SK-MEL-5 (cell line): ENCODE measurements at regions not wholly inside any gene's neighbourhood (a gene's known extent, or its start where the extent isn't known, plus 50 kb on each side); places are given as distances from the start of the nearest gene placed in this dataset.

Source experiments
- DNase-seq: peaks from one replicate; pipeline ENCODE4 v3.0.0-alpha.2; 2016; ENCODE audit warnings: low read depth, low spot score
- in situ Hi-C: cut with HindIII; loops from 2 replicates; pipeline ENCODE4 v1.10.0; 2016; ENCODE audit warnings: low sequenced_read_pairs, high pct_unique_total_duplicates, low pct_unique_long_range_greater_than_20kb

DNA sequence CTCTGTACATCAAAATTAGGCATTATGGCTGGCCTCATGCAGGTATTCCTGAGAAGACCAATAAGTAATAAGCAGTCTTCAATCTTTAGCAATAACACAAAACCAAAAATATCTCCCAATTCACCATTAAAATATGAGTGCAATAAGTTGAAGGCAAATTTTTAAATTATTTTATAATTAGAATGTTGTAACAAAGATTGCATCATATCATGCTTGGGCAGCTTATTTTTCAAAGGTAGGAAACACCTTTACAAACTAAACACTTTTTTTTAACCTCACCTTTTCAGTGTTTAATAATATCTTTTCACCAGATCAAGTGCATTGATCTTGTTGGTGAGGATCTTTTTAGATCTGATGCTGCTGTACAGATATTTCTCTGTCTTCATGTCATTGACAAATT lies 592.9 kb upstream of the PITX2 start:
- no peak for DNase-seq
- in situ Hi-C loops, result no loop called here

GRCh38 chr4:111216791-111217190 lies 593.9 kb upstream of the PITX2 start:
- in situ Hi-C loops, result no loop called here

DNA sequence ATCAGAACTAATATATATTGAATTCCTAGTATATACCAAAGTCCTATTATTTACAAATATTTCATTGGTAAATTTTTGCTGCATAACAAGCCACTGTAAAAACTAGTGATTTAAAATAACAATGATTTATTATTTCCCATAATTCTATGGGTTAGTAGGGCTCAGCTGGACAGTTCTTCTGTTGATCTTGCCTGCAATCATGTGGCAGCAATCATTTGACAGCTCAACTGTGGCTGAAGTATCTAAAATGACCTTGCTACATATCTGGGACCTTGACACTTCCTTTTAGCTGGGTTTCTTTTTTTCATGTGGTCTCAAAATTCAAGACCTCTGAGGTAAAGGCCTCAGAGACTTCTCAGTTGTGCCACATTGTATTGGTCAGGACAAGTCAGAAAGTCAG lies 598.5 kb upstream of the PITX2 start:
- in situ Hi-C loops, result no loop called here
- no peak for DNase-seq

More at GRCh38 chr4:111216791-111217190, 593.9 kb upstream of the PITX2 start:
- DNase-seq, result no peak

DNA sequence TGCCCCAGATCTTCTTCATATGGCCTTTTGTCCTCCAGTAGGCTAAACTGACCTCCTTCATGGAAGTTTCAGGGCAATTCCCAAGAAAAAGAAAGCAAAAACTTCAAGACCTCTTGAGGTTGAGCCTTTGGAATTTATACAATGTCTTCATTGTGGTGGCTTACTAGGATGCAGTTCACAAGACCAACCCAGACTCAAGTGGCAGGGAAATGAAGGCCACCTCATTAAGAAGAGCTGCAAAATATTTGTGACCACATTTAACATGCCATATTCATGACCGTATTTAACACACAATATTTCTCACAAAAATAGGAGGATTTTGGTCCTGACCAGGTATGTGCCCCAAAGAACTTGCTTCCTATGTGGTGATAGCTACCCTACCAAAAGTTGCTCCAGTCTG lies 605.5 kb upstream of the PITX2 start:
- in situ Hi-C loops, result no loop called here
- DNase-seq, result no peak

GRCh38 chr4:111228874-111229273 lies 606.0 kb upstream of the PITX2 start:
- in situ Hi-C loops, result no loop called here
- DNase-seq, result no peak

DNA sequence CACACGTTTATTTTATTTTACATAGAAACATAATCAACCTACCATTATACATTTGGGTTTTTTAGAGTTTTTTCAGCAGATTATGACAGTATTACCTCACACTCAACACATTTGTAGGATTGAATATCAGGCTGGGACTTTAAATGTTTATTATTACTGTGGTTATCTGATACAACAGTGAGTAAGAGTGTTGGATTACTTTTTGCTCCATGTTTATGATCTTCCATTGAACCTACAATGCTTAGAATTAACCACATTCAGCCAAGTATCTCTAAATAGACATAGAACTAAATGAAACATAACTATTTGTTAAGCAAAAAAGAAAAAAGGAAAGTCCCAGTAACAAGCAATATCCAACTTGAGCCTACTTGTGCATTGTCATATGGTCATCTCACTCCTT lies 607.4 kb upstream of the PITX2 start:
- in situ Hi-C loops, result no loop called here

DNA sequence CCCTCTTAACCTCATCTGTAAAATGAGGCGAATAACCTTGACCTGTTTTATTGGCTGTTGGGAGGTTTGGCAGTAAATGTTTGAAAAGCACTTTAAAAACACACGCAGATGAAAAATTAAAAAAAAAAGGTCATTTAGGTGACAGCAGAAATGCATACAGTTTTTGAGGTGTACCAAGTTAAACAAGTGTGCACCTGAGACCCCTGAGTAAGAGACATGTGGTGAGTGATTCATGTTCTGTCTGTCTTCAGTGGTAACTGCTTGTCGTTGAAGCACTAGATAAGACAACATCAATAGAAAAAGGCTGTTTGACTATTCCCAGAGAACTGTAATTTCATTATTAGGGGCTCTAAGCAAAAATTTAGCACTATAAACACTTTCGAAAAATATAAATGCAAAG lies 608.4 kb upstream of the PITX2 start:
- no peak for DNase-seq
- in situ Hi-C loops, result no loop called here

More for the DNA sequence above, 607.4 kb upstream of the PITX2 start:
- no peak for DNase-seq

DNA sequence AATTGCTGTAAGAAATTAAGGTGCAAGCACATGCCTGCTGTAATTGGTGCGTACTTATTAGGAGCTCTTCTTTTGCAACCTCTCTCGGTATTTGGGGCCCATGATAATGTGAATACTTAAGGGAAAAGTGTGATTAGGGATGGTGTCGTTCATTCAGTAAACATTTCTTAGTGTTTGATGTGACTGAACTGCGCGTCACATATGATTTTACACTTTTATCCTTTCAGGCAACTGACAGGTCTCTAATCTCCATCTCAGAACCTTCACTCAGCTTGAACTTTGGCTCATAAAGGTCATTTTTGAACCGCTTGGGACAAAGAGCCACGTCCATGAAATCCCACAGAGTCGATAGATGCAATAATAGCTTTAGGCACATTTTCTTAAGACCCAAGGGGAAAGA lies 612.1 kb upstream of the PITX2 start:
- in situ Hi-C loops, result no loop called here
- DNase-seq, result no peak

- in situ Hi-C loops, result no loop called here
- DNase-seq, result no peak
Observed at GRCh38 chr4:111263836-111264235, 641.0 kb upstream of the PITX2 start.

DNA sequence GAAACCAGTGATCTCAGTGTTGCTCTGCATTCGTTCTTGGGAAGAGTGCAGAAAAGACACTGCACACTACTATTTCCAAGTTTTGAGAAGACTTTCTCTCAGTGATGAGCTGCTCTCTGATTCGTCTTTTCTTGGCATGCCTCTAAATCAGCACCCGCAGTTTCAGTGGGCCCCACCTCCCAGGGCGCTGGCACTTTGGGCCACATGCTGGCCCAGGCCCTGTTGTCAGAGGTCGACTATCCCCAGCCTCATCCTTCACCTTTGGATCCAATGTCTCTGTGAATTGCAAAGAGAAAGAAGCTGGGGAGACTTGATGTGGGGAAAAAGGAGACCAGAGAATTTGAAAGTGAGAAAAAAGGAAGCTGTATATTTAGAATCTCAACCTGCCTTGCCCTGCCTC lies 644.1 kb upstream of the PITX2 start:
- in situ Hi-C loops, result no loop called here
- DNase-seq, result no peak

DNA sequence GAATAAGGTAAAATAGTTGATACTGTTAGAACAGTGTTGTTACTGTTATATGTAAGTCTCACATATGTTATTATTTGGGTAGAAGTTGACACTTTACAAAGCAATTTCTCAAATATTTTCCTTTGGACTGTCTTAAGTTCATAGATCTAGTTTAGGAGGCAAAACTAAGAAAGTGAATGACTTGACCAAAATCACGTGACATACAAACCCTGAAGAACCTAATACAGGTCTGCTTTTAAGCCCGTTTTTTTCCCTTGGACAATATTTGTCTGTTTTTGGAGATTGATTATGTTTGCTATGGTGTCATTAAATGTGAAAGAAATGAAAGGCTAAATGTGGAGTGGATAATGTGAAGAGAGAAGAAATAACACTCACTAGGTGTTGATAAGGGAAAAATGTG lies 644.9 kb upstream of the PITX2 start:
- in situ Hi-C loops, result no loop called here
- DNase-seq, result no peak

DNA sequence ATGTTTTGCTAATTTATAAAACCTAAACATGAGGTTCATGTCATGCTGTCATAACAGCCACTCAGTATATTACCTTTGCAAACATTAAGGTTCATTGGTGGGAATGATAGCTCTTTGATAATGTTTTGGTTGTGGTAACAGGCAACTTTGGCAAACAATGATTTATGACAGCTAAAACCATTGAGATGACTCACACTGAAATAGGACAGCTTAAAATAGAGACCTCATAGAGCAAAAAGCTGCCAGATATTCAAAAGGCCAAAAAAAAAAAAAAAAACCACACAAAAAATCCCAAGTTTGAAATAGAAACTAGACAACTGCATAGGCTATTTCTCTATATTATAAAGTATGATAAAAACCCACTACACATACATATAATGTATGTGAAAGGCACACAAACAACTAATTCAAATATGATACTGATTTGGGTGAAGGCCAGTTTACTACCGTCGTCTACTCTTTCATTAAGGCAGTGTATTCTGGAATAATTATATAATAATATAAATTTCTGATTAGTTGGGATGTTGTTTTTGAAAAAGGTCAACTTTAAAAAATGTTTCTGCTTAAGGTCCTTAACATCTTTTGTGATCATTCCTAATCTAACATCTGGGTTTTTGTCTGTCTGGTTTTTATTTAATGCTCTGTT lies 646.0 kb upstream of the PITX2 start:
- in situ Hi-C loops, result no loop called here
- no peak for DNase-seq

DNA sequence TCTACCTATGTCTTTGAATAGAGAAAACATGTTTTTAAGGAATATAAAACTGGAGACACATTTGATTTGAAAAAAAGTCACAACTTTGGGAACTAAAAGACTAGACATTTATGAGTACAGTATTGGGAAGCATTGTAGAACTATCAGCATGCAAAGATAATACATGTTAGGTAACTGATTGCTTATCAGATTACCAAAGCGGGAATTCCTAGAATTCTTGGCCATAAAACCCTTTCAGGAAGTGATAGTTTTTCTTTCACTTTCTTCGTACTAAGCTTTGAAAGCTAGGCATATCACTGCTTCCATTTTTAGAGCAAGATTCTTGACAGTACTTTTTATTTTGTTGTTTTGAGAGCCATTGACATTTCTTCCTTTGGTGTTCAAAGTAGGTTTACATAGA lies 646.6 kb upstream of the PITX2 start:
- no peak for DNase-seq
- in situ Hi-C loops, result no loop called here

DNA sequence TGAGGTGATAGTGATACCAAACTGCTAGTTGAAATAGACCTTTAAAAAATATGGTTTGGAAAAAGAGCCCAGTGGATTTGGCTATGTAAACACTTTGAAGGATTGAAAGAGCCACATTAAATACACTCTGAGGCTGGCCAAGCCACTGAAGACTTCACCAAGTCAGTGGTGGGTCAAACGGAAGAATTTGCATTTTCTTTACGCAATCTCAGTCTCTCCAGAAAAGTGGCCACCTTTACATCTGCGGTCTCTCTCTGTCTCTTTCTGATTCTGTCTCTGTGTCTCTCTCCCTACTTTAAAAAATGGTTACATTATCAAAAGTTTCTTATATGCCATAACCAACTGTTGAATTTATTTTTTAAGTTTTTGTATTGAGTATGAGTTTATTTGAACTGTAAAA lies 651.2 kb upstream of the PITX2 start:
- in situ Hi-C loops, result no loop called here
- no peak for DNase-seq

GRCh38 chr4:111274486-111274885 lies 651.6 kb upstream of the PITX2 start:
- DNase-seq, result no peak
- in situ Hi-C loops, result no loop called here

- in situ Hi-C loops, result no loop called here
- no peak for DNase-seq
Observed at GRCh38 chr4:111281219-111281618, 658.3 kb upstream of the PITX2 start.

DNA sequence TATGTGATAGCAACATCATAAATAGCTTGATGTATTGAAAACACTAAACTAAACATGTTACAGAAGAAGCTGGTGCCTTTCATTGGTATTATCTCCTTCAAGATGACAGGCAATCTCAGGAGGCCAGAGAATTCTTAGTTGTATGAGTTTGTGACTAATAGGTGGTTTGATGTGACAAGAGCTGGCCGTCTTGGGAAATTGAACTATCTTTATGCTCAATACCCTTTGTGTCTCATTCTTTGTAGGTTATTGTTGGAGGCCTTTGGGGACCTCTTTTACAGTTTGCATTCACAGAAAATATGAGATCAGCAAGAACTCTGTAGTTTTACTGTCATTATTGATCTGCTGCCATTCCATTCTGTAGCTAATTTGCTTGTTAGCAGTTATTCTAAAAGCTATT lies 659.2 kb upstream of the PITX2 start:
- in situ Hi-C loops, result no loop called here
- DNase-seq, result no peak

- DNase-seq, result peak; percentile 62
- in situ Hi-C loops, result no loop called here
Observed at GRCh38 chr4:111283066-111283677, 660.3 kb upstream of the PITX2 start.

- in situ Hi-C loops, result no loop called here
- DNase-seq, result no peak
Observed at GRCh38 chr4:111296466-111296865, 673.6 kb upstream of the PITX2 start.

DNA sequence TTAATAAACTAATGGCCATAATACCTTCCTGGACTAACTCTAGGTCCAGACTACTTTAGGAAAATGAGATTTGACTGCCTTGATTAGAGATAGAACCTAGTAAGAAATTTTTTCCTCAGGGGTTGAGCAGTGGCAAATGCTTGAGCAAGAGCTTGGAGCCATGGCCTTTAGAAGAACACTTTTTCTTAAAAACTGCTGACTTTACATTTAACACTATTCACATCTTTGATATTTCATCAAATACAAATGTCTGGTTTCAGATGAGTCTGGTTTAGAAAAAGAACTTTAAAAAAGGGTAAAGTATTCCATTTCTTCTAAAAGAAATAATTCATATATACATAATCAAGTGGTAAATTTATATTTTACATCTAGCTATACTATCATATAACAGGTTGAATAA lies 680.9 kb upstream of the PITX2 start:
- in situ Hi-C loops, result no loop called here
- DNase-seq, result no peak
